ENCODE measurements at regions not wholly inside any gene's neighbourhood (a gene's known extent, or its start where the extent isn't known, plus 50 kb on each side); places are given as distances from the start of the nearest gene placed in this dataset.

GRCh38 chr7:156461881-156462665, 178.5 kb upstream of the RNF32 start:
- H3K27ac ChIP-seq (ENCODE audit: low read depth in 1 of 2, low read length in 2 of 2), result no peak overlapping the region
- H3K4me1 ChIP-seq (ENCODE audit: control insufficient read depth in 1 of 2, insufficient read depth in 2 of 2, low read length in 2 of 2), result no peaks in the 10 kb centered on the region
- intact Hi-C loops (cut with DNase I), result no loop called here
- no peaks in the 10 kb centered on the region for H3K36me3 ChIP-seq (ENCODE audit: control insufficient read depth in 1 of 2, insufficient read depth in 2 of 2, low read length in 1 of 2)
- no peaks in the 10 kb centered on the region for H3K27me3 ChIP-seq (ENCODE audit: control insufficient read depth in 1 of 2, insufficient read depth in 2 of 2, low read length in 1 of 2)
- 80 to 81% methylated on average over 22 of the region's 22 CpGs for WGBS, 2 donors
- ATAC-seq (ENCODE audit: low FRiP score), result no peak
- no peak for DNase-seq
- no peak overlapping the region for H3K4me3 ChIP-seq (ENCODE audit: low read length in 2 of 2)
- H3K9me3 ChIP-seq (ENCODE audit: control insufficient read depth, low read length), result no peaks in the 10 kb centered on the region

DNA sequence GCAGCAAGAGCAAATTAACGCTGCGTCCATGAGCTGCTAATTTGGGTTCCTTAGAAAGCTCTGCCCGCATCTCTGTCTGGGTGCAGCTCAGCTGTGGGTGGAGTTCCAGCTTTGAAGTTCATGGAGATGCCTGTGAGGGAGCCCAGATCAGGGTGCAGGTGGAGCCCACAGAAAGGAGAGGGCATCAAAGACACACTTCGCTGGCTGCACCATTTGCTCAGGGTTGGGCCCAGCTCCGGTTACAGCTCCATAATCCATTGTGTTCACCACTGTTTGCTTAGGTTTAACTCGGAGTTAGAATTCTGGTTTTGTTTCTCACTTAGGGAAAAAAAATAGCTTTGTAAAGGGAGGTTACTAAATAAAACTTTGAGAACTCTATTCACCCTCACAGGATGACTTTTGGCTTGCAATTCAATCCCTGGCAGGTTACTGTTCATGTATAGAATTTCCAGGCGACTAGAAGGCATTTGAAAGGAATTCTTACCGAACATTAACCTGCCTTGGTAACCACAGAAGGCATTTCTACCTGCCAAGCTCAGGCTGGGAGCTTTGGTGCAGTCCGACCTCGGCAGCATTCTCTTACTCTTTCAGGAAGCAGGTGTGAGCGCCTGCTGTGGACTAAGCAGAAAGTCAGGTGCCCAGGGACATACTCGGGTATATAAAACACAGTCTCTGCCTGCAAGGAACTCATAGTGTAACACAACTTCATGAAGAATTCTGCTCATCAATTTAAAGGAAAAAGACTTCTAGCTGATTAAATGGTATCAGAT, 179.5 kb upstream of the RNF32 start:
- 57 to 62% methylated on average over 12 of the region's 12 CpGs for WGBS, 2 donors
- no peaks in the 10 kb centered on the region for H3K27me3 ChIP-seq (ENCODE audit: control insufficient read depth in 1 of 2, insufficient read depth in 2 of 2, low read length in 1 of 2)
- H3K36me3 ChIP-seq (ENCODE audit: control insufficient read depth in 1 of 2, insufficient read depth in 2 of 2, low read length in 1 of 2), result no peaks in the 10 kb centered on the region
- H3K9me3 ChIP-seq (ENCODE audit: control insufficient read depth, low read length), result no peaks in the 10 kb centered on the region
- DNase-seq (no peak), ATAC-seq (ENCODE audit: low FRiP score) (no peak)
- H3K4me1 ChIP-seq (ENCODE audit: control insufficient read depth in 1 of 2, insufficient read depth in 2 of 2, low read length in 2 of 2), result no peaks in the 10 kb centered on the region
- H3K4me3 ChIP-seq (ENCODE audit: low read length in 2 of 2), result no peak overlapping the region
- intact Hi-C loops (cut with DNase I), result no loop called here
- no peak overlapping the region for H3K27ac ChIP-seq (ENCODE audit: low read depth in 1 of 2, low read length in 2 of 2)

DNA sequence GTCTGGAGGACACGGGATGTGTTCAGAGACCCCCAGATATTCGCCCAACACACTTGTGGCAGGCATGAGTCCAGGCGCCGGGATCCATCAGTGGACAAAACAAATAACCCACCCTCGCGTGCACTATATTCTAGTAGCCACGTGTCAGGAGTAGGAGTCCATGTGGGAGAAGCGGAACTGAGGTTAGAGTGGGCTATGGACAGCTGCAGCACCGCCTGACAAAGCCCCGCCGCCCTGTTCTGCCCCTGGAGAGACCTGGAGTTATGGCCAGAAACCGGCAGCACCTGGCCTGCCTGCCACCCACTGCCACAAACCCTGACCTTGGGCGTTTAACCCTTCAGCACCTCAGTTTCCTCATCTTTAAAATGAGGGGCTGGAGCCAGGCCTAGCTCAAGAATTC, 181.0 kb upstream of the RNF32 start:
- WGBS, 2 donors, result 84% methylated on average over 13 of the region's 13 CpGs
- Histone ChIP-seq H3K27me3 (ENCODE audit: control insufficient read depth in 1 of 2, insufficient read depth in 2 of 2, low read length in 1 of 2) (no peaks in the 10 kb centered on the region), H3K4me1 (ENCODE audit: control insufficient read depth in 1 of 2, insufficient read depth in 2 of 2, low read length in 2 of 2) (no peaks in the 10 kb centered on the region), H3K9me3 (ENCODE audit: control insufficient read depth, low read length) (no peaks in the 10 kb centered on the region), H3K36me3 (ENCODE audit: control insufficient read depth in 1 of 2, insufficient read depth in 2 of 2, low read length in 1 of 2) (no peaks in the 10 kb centered on the region), H3K4me3 (ENCODE audit: low read length in 2 of 2) (no peak overlapping the region), H3K27ac (ENCODE audit: low read depth in 1 of 2, low read length in 2 of 2) (no peak overlapping the region)
- no peak for DNase-seq
- ATAC-seq (ENCODE audit: low FRiP score), result no peak
- intact Hi-C loops (cut with DNase I), result no loop called here

DNA sequence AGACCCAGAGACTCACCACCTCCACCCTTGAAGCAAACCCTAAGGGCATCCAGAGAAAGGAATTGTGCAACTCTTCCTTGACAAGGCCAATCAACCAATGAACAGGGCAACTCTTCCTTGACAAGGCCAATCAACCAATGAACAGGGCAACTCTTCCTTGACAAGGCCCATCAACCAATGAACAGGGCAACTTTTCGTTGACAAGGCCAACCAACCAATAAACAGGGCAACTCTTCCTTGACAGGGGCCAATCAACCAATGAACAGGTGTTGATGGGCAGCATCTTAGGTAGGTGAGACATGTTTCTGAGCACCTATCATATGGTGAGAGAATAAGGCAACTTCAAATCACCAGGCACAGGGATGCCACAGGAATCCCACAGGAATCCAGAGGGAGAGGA, 181.5 kb upstream of the RNF32 start:
- no peaks in the 10 kb centered on the region for H3K27me3 ChIP-seq (ENCODE audit: control insufficient read depth in 1 of 2, insufficient read depth in 2 of 2, low read length in 1 of 2)
- H3K27ac ChIP-seq (ENCODE audit: low read depth in 1 of 2, low read length in 2 of 2), result no peak overlapping the region
- no peak for ATAC-seq (ENCODE audit: low FRiP score)
- no peaks in the 10 kb centered on the region for H3K4me1 ChIP-seq (ENCODE audit: control insufficient read depth in 1 of 2, insufficient read depth in 2 of 2, low read length in 2 of 2)
- WGBS, 2 donors, result 77 to 92% methylated on average over 1 of the region's 1 CpG
- intact Hi-C loops (cut with DNase I), result no loop called here
- no peaks in the 10 kb centered on the region for H3K9me3 ChIP-seq (ENCODE audit: control insufficient read depth, low read length)
- no peak overlapping the region for H3K4me3 ChIP-seq (ENCODE audit: low read length in 2 of 2)
- no peaks in the 10 kb centered on the region for H3K36me3 ChIP-seq (ENCODE audit: control insufficient read depth in 1 of 2, insufficient read depth in 2 of 2, low read length in 1 of 2)
- DNase-seq, result no peak

GRCh38 chr7:156458011-156458410, 182.6 kb upstream of the RNF32 start:
- no peaks in the 10 kb centered on the region for H3K4me1 ChIP-seq (ENCODE audit: control insufficient read depth in 1 of 2, insufficient read depth in 2 of 2, low read length in 2 of 2)
- intact Hi-C loops (cut with DNase I), result no loop called here
- H3K4me3 ChIP-seq (ENCODE audit: low read length in 2 of 2), result no peak overlapping the region
- H3K36me3 ChIP-seq (ENCODE audit: control insufficient read depth in 1 of 2, insufficient read depth in 2 of 2, low read length in 1 of 2), result no peaks in the 10 kb centered on the region
- no peak overlapping the region for H3K27ac ChIP-seq (ENCODE audit: low read depth in 1 of 2, low read length in 2 of 2)
- H3K9me3 ChIP-seq (ENCODE audit: control insufficient read depth, low read length), result no peaks in the 10 kb centered on the region
- DNase-seq (no peak), ATAC-seq (ENCODE audit: low FRiP score) (no peak)
- WGBS, 2 donors, result 85 to 93% methylated on average over 16 of the region's 16 CpGs
- H3K27me3 ChIP-seq (ENCODE audit: control insufficient read depth in 1 of 2, insufficient read depth in 2 of 2, low read length in 1 of 2), result no peaks in the 10 kb centered on the region

DNA sequence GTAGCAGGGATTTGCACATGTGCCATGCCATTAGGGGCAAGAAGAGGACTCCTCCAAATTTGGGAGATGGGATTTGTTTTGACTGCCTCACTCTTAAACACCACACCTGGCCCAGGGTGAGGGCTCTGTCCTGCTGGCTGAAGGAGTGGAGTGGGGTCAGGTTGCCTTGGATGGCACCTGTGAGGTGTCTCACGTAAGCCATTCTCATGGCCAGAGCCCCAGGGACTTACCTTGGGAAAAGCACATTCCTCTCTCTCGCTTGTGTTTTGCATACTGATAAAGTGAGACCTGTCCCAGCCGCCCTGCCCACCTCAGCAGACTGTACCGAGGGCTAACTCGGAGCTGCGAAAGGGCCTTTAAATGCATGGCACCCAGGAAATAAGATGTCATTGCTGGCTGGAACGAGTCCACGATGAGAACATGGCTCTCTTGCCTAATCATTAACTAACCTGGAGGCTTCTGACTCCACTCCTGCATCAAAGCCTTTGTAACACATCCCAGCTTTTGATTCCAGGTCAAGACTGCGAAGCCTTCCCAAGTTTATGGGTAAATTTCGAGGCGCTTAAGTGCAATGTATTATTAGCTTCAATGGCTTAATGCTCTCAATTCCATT, 184.0 kb upstream of the RNF32 start:
- DNase-seq (no peak), ATAC-seq (ENCODE audit: low FRiP score) (no peak)
- no peaks in the 10 kb centered on the region for H3K9me3 ChIP-seq (ENCODE audit: control insufficient read depth, low read length)
- no peaks in the 10 kb centered on the region for H3K36me3 ChIP-seq (ENCODE audit: control insufficient read depth in 1 of 2, insufficient read depth in 2 of 2, low read length in 1 of 2)
- no peaks in the 10 kb centered on the region for H3K4me1 ChIP-seq (ENCODE audit: control insufficient read depth in 1 of 2, insufficient read depth in 2 of 2, low read length in 2 of 2)
- WGBS, 2 donors, result 80 to 88% methylated on average over 11 of the region's 11 CpGs
- no peak overlapping the region for H3K27ac ChIP-seq (ENCODE audit: low read depth in 1 of 2, low read length in 2 of 2)
- no peaks in the 10 kb centered on the region for H3K27me3 ChIP-seq (ENCODE audit: control insufficient read depth in 1 of 2, insufficient read depth in 2 of 2, low read length in 1 of 2)
- H3K4me3 ChIP-seq (ENCODE audit: low read length in 2 of 2), result no peak overlapping the region
- intact Hi-C loops (cut with DNase I), result no loop called here

DNA sequence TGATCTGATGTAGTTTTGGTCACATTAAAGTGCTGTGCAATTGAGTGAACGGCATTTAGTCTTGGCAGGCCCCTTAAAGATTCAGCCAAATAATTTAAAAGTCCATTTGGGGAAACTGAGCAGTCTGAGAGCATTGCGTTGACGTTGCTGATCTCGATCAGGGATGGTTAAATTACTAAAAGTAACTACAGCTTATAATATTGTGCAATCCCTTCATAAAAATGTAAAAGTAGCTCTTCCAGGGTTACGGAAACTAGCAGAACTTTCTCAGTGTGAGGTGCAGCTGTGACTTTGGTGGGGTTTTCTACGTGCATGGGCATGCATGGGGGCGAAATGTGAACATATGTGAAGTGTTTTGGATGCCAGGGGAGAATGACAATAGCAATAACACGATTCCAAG, 184.5 kb upstream of the RNF32 start:
- Histone ChIP-seq H3K36me3 (ENCODE audit: control insufficient read depth in 1 of 2, insufficient read depth in 2 of 2, low read length in 1 of 2) (no peaks in the 10 kb centered on the region), H3K9me3 (ENCODE audit: control insufficient read depth, low read length) (no peaks in the 10 kb centered on the region), H3K27me3 (ENCODE audit: control insufficient read depth in 1 of 2, insufficient read depth in 2 of 2, low read length in 1 of 2) (no peaks in the 10 kb centered on the region), H3K4me3 (ENCODE audit: low read length in 2 of 2) (no peak overlapping the region), H3K4me1 (ENCODE audit: control insufficient read depth in 1 of 2, insufficient read depth in 2 of 2, low read length in 2 of 2) (no peaks in the 10 kb centered on the region), H3K27ac (ENCODE audit: low read depth in 1 of 2, low read length in 2 of 2) (no peak overlapping the region)
- intact Hi-C loops (cut with DNase I), result no loop called here
- ATAC-seq (ENCODE audit: low FRiP score), result no peak
- 74 to 78% methylated on average over 8 of the region's 8 CpGs for WGBS, 2 donors
- no peak for DNase-seq

- Histone ChIP-seq H3K9me3 (ENCODE audit: control insufficient read depth, low read length) (no peaks in the 10 kb centered on the region), H3K36me3 (ENCODE audit: control insufficient read depth in 1 of 2, insufficient read depth in 2 of 2, low read length in 1 of 2) (no peaks in the 10 kb centered on the region), H3K27me3 (ENCODE audit: control insufficient read depth in 1 of 2, insufficient read depth in 2 of 2, low read length in 1 of 2) (no peaks in the 10 kb centered on the region), H3K4me1 (ENCODE audit: control insufficient read depth in 1 of 2, insufficient read depth in 2 of 2, low read length in 2 of 2) (no peaks in the 10 kb centered on the region), H3K4me3 (ENCODE audit: low read length in 2 of 2) (no peak overlapping the region), H3K27ac (ENCODE audit: low read depth in 1 of 2, low read length in 2 of 2) (no peak overlapping the region)
- WGBS, 2 donors, result 75 to 76% methylated on average over 3 of the region's 3 CpGs
- no peak for DNase-seq
- ATAC-seq (ENCODE audit: low FRiP score), result no peak
- intact Hi-C loops (cut with DNase I), result no loop called here
Observed at GRCh38 chr7:156450473-156450872, 190.1 kb upstream of the RNF32 start.

DNA sequence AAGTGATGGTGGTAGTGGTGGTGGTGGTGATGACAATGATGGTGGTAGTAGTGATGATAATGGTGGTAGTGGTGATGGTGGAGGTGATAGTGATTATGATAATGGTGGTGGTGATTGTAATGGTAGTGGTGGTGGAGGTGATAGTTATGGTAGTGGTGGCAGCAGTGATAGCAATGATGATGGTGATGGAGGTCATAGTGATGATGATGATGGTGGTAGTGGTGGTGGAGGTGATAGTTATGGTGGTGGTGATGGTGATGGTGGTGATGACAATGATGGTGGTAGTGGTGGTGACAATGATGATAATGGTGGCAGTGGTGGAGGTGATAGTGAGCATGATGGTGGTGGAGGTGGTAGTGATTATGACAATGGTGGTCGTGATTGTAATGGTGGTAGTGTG, 191.7 kb upstream of the RNF32 start:
- no peaks in the 10 kb centered on the region for H3K9me3 ChIP-seq (ENCODE audit: control insufficient read depth, low read length)
- no peak for ATAC-seq (ENCODE audit: low FRiP score)
- no peak overlapping the region for H3K27ac ChIP-seq (ENCODE audit: low read depth in 1 of 2, low read length in 2 of 2)
- H3K4me3 ChIP-seq (ENCODE audit: low read length in 2 of 2), result no peak overlapping the region
- intact Hi-C loops (cut with DNase I), result no loop called here
- no peaks in the 10 kb centered on the region for H3K4me1 ChIP-seq (ENCODE audit: control insufficient read depth in 1 of 2, insufficient read depth in 2 of 2, low read length in 2 of 2)
- no peaks in the 10 kb centered on the region for H3K36me3 ChIP-seq (ENCODE audit: control insufficient read depth in 1 of 2, insufficient read depth in 2 of 2, low read length in 1 of 2)
- no peaks in the 10 kb centered on the region for H3K27me3 ChIP-seq (ENCODE audit: control insufficient read depth in 1 of 2, insufficient read depth in 2 of 2, low read length in 1 of 2)
- 60 to 79% methylated on average over 1 of the region's 1 CpG for WGBS, 2 donors
- no peak for DNase-seq
